ENCODE measurements at regions not wholly inside any gene's neighbourhood (a gene's known extent, or its start where the extent isn't known, plus 50 kb on each side); places are given as distances from the start of the nearest gene placed in this dataset.

DNA sequence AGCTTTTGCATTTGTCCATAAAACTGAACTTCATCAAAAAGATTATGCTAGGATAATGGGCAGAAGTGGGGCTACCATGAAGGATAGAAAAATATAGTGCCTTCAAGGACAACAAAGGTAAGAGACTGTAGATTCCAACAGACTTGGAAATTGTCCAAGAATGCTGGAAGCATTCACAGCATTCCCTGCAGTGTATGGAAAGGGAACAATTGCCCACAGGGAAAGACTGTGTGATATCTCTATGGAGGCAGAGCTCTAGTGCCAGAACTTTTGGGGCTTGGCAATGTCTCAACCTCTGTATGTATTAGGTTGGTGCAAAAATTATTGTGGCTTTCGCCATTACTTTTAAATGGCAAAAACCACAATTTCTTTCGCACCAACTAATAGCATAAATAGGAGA is 1598.8 kb upstream of the MIR17HG start:
- no peak overlapping the region for H3K4me3 ChIP-seq
- TF ChIP-seq, protein P1, sequence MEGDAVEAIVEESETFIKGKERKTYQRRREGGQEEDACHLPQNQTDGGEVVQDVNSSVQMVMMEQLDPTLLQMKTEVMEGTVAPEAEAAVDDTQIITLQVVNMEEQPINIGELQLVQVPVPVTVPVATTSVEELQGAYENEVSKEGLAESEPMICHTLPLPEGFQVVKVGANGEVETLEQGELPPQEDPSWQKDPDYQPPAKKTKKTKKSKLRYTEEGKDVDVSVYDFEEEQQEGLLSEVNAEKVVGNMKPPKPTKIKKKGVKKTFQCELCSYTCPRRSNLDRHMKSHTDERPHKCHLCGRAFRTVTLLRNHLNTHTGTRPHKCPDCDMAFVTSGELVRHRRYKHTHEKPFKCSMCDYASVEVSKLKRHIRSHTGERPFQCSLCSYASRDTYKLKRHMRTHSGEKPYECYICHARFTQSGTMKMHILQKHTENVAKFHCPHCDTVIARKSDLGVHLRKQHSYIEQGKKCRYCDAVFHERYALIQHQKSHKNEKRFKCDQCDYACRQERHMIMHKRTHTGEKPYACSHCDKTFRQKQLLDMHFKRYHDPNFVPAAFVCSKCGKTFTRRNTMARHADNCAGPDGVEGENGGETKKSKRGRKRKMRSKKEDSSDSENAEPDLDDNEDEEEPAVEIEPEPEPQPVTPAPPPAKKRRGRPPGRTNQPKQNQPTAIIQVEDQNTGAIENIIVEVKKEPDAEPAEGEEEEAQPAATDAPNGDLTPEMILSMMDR (IDR thresholded peaks at IDR 0.05; ENCODE audit: borderline replicate concordance) = no peak
- no peaks in the 10 kb centered on the region for H3K27me3 ChIP-seq (ENCODE audit: low read depth)
- no peaks in the 10 kb centered on the region for H3K36me3 ChIP-seq
- intact Hi-C loops (cut with micrococcal nuclease) = no loop called here
- DNase-seq = no peak
- H3K9me3 ChIP-seq (replicated peaks) = no peaks in the 10 kb centered on the region
- H3K27ac ChIP-seq (replicated peaks) = no peak overlapping the region
- H3K4me1 ChIP-seq = no peaks in the 10 kb centered on the region

DNA sequence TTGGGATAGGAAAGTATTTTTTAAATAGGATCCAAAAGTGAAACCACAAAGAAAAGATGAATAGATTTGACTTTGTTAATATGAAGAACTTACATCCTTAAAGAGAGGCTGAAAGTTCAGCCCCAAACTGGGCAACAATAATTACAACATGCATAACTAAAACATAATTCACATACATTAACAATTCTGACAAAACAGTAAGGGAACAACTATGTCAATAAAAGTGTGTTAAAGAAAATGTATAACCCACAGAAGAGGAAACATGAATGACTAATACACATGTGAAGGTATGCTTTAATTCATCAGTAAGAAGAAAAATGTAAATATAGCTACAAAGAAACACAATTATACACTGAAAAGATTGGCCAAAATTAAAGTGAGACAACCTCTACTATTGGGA is 1597.6 kb upstream of the MIR17HG start:
- Histone ChIP-seq H3K9me3 (replicated peaks) (peaks cover 2% of the 10 kb centered on the region), H3K4me3 (no peak overlapping the region), H3K27me3 (ENCODE audit: low read depth) (no peaks in the 10 kb centered on the region), H3K36me3 (no peaks in the 10 kb centered on the region), H3K27ac (replicated peaks) (no peak overlapping the region), H3K4me1 (no peaks in the 10 kb centered on the region)
- TF ChIP-seq, protein P1 (IDR thresholded peaks at IDR 0.05; ENCODE audit: borderline replicate concordance) = no peak
- DNase-seq = no peak
- intact Hi-C loops (cut with micrococcal nuclease) = no loop called here

DNA sequence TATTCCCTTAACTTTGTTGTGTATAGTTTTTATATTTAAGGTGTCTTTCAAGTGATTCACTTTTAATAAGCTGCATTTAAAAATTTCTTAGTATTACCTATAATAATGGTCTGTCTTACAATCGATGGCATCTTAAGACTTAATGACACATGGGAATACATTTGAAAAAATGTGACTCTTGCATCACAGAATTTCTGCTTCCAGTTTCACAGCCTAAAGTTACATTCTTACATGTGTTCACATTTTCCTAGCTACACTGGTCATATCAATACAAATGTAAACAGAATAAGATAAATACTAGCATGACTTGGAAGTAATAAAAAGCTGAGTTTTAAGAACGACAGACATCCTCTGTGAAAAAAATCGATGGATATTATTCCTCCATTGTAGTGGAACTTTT is 1597.1 kb upstream of the MIR17HG start:
- no peaks in the 10 kb centered on the region for H3K27me3 ChIP-seq (ENCODE audit: low read depth)
- no peak overlapping the region for H3K4me3 ChIP-seq
- H3K4me1 ChIP-seq = no peaks in the 10 kb centered on the region
- no peak for DNase-seq
- no peak overlapping the region for H3K27ac ChIP-seq (replicated peaks)
- intact Hi-C loops (cut with micrococcal nuclease) = no loop called here
- H3K9me3 ChIP-seq (replicated peaks) = peaks cover 6% of the 10 kb centered on the region
- H3K36me3 ChIP-seq = no peaks in the 10 kb centered on the region
- TF ChIP-seq, protein P1 (IDR thresholded peaks at IDR 0.05; ENCODE audit: borderline replicate concordance) = no peak

DNA sequence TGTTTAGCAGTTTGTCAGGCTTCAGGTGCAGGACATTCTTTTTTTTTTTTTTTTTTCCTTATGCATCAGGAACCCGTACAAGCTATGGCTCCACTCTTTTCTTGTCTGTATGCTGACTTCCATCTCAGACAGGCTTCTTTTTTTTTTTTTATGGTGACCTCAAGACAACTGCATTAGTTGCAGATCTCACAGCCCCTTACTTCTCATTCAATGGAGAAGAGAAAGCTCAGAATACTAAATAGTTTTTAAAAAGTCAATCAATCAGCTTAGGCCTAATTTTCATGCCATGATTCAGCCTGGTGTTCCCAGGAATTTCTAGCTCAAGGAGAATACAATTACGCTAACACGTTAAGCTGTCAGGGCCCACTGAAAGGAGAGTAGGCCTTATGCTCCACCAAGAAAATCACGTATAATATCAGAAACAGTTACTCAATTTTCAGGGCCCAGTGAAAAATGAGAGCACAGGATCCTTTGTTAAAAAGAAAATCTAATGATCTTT is 1596.0 kb upstream of the MIR17HG start:
- no peak for DNase-seq
- H3K4me1 ChIP-seq = no peaks in the 10 kb centered on the region
- no peaks in the 10 kb centered on the region for H3K36me3 ChIP-seq
- intact Hi-C loops (cut with micrococcal nuclease) = no loop called here
- no peak overlapping the region for H3K27ac ChIP-seq (replicated peaks)
- peaks cover 17% of the 10 kb centered on the region for H3K9me3 ChIP-seq (replicated peaks)
- no peak overlapping the region for H3K4me3 ChIP-seq
- H3K27me3 ChIP-seq (ENCODE audit: low read depth) = no peaks in the 10 kb centered on the region
- TF ChIP-seq, protein P1 (IDR thresholded peaks at IDR 0.05; ENCODE audit: borderline replicate concordance) = no peak

DNA sequence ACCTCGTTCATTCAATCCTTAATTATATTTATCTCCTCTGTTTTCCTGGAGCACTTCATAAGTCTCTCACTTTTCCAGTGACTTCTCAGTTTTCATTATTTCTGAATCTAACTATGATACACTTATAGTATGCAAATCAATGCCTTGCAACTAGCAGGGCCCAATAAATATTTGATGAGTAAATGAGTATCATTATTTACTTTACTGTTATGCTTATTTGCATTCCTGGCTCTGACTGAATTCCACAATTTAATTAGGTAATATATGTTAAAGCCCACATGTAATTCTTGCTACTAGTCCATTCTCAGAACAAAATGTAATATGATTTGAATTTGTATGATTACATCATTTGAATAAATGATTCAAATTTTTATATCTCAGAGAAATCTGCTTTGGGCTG is 1595.1 kb upstream of the MIR17HG start:
- Histone ChIP-seq H3K27me3 (ENCODE audit: low read depth) (no peaks in the 10 kb centered on the region), H3K36me3 (no peaks in the 10 kb centered on the region), H3K4me1 (no peaks in the 10 kb centered on the region), H3K4me3 (no peak overlapping the region), H3K27ac (replicated peaks) (no peak overlapping the region), H3K9me3 (replicated peaks) (peaks cover 26% of the 10 kb centered on the region)
- DNase-seq = no peak
- TF ChIP-seq, protein P1 (IDR thresholded peaks at IDR 0.05; ENCODE audit: borderline replicate concordance) = no peak
- intact Hi-C loops (cut with micrococcal nuclease) = no loop called here

Measured in left ventricle myocardium inferior (tissue), 1 donor.